ENCODE measurements at regions not wholly inside any gene's neighbourhood (a gene's known extent, or its start where the extent isn't known, plus 50 kb on each side); places are given as distances from the start of the nearest gene placed in this dataset.

DNA sequence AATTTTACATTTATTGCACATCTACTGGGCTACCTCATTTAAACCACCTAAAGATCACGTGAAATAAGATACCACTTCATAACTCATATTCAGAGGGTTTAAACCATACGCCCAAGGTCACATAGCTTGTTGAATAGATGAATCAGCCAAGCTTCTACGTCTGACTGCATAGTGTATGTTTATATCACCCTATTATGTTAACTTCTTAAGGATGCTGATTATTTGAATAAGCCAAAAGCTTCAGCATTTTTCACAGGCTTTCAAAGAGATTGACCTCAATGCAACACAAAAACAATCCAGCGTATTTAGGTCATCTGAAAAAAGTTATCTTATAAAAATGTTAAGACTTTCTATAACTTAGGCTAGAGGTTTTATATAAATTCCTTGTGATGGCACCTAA, 373.8 kb downstream of the TGFB2 start:
- Histone ChIP-seq H3K4me3 (ENCODE audit: low read length) (no peak overlapping the region), H3K27me3 (ENCODE audit: control insufficient read depth, insufficient read depth, low read length) (no peaks in the 10 kb centered on the region), H3K9ac (ENCODE audit: low read length) (no peak overlapping the region), H3K36me3 (ENCODE audit: control insufficient read depth, insufficient read depth, low read length) (no peaks in the 10 kb centered on the region), H3K27ac (ENCODE audit: low read depth, low read length) (no peak overlapping the region), H3K4me1 (ENCODE audit: control insufficient read depth, insufficient read depth, low read length) (no peaks in the 10 kb centered on the region)

GRCh38 chr1:218728898-218729565, 383.9 kb downstream of the TGFB2 start:
- H3K4me1 ChIP-seq (ENCODE audit: control insufficient read depth, insufficient read depth, low read length): no peaks in the 10 kb centered on the region
- H3K9ac ChIP-seq (ENCODE audit: low read length): no peak overlapping the region
- no peak overlapping the region for H3K27ac ChIP-seq (ENCODE audit: low read depth, low read length)
- H3K4me3 ChIP-seq (ENCODE audit: low read length): no peak overlapping the region
- H3K36me3 ChIP-seq (ENCODE audit: control insufficient read depth, insufficient read depth, low read length): no peaks in the 10 kb centered on the region
- no peaks in the 10 kb centered on the region for H3K27me3 ChIP-seq (ENCODE audit: control insufficient read depth, insufficient read depth, low read length)

DNA sequence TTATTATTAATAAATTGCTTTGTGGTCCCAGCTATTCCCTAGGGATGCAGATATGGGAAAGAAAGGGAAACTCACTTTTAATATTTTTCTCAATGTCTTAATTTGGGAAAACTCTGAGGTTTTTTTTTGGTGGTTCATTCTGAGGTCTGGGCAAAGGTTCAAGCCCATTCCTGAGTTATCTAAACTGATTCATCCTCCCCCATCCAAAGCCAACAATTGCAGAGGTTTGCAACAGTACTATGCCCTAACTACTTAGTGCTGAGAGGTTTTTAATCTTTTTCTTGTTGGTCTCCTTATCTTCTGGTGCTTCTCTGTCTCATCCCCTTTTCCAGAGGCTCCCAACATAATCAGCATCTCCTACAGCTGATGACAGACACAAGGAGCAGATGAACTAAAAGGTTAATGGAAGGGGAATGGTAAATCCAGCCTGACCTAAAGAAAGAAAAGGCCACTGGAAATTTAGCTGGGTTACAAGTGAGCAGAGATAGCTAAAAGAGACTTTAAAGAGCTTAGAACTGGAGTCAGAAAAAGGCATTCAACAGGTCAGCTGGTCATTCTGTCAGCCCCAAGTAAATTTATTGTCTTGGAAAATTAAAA, 390.4 kb downstream of the TGFB2 start:
- no peak overlapping the region for H3K27ac ChIP-seq (ENCODE audit: low read depth, low read length)

GRCh38 chr1:218739426-218739825, 394.3 kb downstream of the TGFB2 start:
- Histone ChIP-seq H3K9ac (ENCODE audit: low read length) (no peak overlapping the region), H3K27ac (ENCODE audit: low read depth, low read length) (no peak overlapping the region)

More for the DNA sequence above, 390.4 kb downstream of the TGFB2 start:
- H3K36me3 ChIP-seq (ENCODE audit: control insufficient read depth, insufficient read depth, low read length): no peaks in the 10 kb centered on the region
- no peaks in the 10 kb centered on the region for H3K4me1 ChIP-seq (ENCODE audit: control insufficient read depth, insufficient read depth, low read length)
- no peak overlapping the region for H3K4me3 ChIP-seq (ENCODE audit: low read length)
- H3K9ac ChIP-seq (ENCODE audit: low read length): no peak overlapping the region
- H3K27me3 ChIP-seq (ENCODE audit: control insufficient read depth, insufficient read depth, low read length): no peaks in the 10 kb centered on the region

GRCh38 chr1:218741852-218742251, 396.7 kb downstream of the TGFB2 start:
- no peaks in the 10 kb centered on the region for H3K36me3 ChIP-seq (ENCODE audit: control insufficient read depth, insufficient read depth, low read length)
- H3K27ac ChIP-seq (ENCODE audit: low read depth, low read length): no peak overlapping the region
- no peak overlapping the region for H3K4me3 ChIP-seq (ENCODE audit: low read length)
- H3K27me3 ChIP-seq (ENCODE audit: control insufficient read depth, insufficient read depth, low read length): no peaks in the 10 kb centered on the region
- H3K4me1 ChIP-seq (ENCODE audit: control insufficient read depth, insufficient read depth, low read length): no peaks in the 10 kb centered on the region
- H3K9ac ChIP-seq (ENCODE audit: low read length): no peak overlapping the region

More at GRCh38 chr1:218739426-218739825, 394.3 kb downstream of the TGFB2 start:
- Histone ChIP-seq H3K4me3 (ENCODE audit: low read length) (no peak overlapping the region), H3K4me1 (ENCODE audit: control insufficient read depth, insufficient read depth, low read length) (no peaks in the 10 kb centered on the region), H3K27me3 (ENCODE audit: control insufficient read depth, insufficient read depth, low read length) (no peaks in the 10 kb centered on the region), H3K36me3 (ENCODE audit: control insufficient read depth, insufficient read depth, low read length) (no peaks in the 10 kb centered on the region)

- Histone ChIP-seq H3K27ac (ENCODE audit: low read depth, low read length) (no peak overlapping the region), H3K4me1 (ENCODE audit: control insufficient read depth, insufficient read depth, low read length) (no peaks in the 10 kb centered on the region), H3K4me3 (ENCODE audit: low read length) (no peak overlapping the region), H3K27me3 (ENCODE audit: control insufficient read depth, insufficient read depth, low read length) (no peaks in the 10 kb centered on the region), H3K9ac (ENCODE audit: low read length) (no peak overlapping the region), H3K36me3 (ENCODE audit: control insufficient read depth, insufficient read depth, low read length) (no peaks in the 10 kb centered on the region)
Measured at GRCh38 chr1:218742467-218743262, 397.5 kb downstream of the TGFB2 start.

GRCh38 chr1:218743861-218744505, 398.8 kb downstream of the TGFB2 start:
- no peaks in the 10 kb centered on the region for H3K27me3 ChIP-seq (ENCODE audit: control insufficient read depth, insufficient read depth, low read length)
- H3K4me3 ChIP-seq (ENCODE audit: low read length): no peak overlapping the region
- no peak overlapping the region for H3K27ac ChIP-seq (ENCODE audit: low read depth, low read length)
- no peak overlapping the region for H3K9ac ChIP-seq (ENCODE audit: low read length)
- H3K4me1 ChIP-seq (ENCODE audit: control insufficient read depth, insufficient read depth, low read length): no peaks in the 10 kb centered on the region
- H3K36me3 ChIP-seq (ENCODE audit: control insufficient read depth, insufficient read depth, low read length): no peaks in the 10 kb centered on the region

- Histone ChIP-seq H3K4me1 (ENCODE audit: control insufficient read depth, insufficient read depth, low read length) (no peaks in the 10 kb centered on the region), H3K27ac (ENCODE audit: low read depth, low read length) (no peak overlapping the region), H3K9ac (ENCODE audit: low read length) (no peak overlapping the region), H3K27me3 (ENCODE audit: control insufficient read depth, insufficient read depth, low read length) (no peaks in the 10 kb centered on the region), H3K4me3 (ENCODE audit: low read length) (no peak overlapping the region), H3K36me3 (ENCODE audit: control insufficient read depth, insufficient read depth, low read length) (no peaks in the 10 kb centered on the region)
Measured at GRCh38 chr1:218748071-218748470, 402.9 kb downstream of the TGFB2 start.

DNA sequence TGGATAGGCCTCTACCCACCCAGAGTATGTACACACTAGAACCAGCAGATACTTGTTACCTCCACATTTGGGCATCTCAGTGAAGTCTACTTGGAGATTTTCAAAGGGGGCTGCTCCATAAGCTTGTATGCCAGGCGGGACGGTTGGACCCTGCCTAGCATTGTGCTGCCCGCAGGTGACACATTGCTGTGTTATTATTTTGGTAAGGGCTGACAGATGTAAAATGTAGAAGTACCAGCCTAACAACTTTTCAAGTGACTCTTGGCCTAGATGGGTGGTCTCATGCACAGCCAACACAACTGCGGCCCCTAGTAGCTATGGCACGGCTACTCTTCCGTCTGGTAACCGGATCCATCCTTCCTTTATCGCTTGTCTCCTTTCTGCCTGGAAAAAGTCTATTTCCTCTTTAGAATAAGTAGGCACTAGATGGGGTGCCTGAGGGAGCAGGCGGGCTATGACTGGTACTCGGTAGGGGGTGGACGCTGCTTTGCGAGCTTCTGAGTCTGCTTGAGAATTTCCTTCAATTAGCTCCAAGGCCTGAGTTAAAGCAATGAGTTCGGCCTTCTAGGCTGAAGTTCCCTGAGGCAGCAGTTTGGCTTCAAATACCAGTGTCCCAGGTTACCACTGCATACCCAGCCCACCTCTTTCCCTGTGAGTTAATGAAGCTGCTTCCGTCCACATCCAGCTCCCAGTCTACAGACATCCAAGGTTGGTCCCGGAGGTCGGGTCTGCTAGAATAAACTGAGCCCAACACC, 405.3 kb downstream of the TGFB2 start:
- Histone ChIP-seq H3K9ac (ENCODE audit: low read length) (no peak overlapping the region), H3K4me1 (ENCODE audit: control insufficient read depth, insufficient read depth, low read length) (no peaks in the 10 kb centered on the region), H3K27me3 (ENCODE audit: control insufficient read depth, insufficient read depth, low read length) (no peaks in the 10 kb centered on the region), H3K4me3 (ENCODE audit: low read length) (no peak overlapping the region), H3K27ac (ENCODE audit: low read depth, low read length) (no peak overlapping the region), H3K36me3 (ENCODE audit: control insufficient read depth, insufficient read depth, low read length) (no peaks in the 10 kb centered on the region)

DNA sequence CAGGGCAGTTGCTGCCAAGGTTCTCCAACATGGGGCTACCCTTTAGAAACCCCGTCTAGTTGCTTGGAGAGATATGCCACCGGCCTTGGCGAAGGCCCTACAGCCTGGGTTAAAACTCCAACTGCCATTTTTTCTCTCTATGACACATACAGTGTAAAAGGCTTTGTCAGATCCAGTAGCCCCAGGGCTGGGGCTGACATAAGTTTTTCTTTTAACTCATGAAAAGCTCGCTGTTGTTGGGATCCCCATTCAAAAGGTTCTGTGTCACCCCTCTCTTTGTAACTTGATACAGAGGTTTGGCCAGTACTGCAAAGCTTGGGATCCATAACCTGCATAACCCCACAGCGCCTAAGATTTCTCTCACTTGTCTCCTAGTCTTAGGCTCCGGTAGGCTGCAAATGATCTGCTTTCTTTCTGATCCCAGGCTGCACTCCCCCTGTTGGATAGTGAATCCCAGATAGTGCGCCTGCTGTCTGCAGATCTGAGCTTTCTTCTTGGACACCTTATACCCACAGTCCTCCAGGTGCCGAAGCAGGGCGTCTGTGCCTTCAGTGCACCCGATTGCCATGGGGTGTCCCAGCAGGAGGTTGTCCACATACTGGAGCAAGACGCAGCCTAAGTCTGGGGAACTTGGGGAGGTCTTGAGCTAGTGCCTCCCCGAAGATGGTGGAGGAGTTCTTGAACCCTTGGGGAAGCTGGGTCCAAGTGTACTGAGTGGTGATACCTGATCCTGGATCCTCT, 406.2 kb downstream of the TGFB2 start:
- Histone ChIP-seq H3K9ac (ENCODE audit: low read length) (no peak overlapping the region), H3K36me3 (ENCODE audit: control insufficient read depth, insufficient read depth, low read length) (no peaks in the 10 kb centered on the region), H3K27me3 (ENCODE audit: control insufficient read depth, insufficient read depth, low read length) (no peaks in the 10 kb centered on the region), H3K4me3 (ENCODE audit: low read length) (no peak overlapping the region), H3K27ac (ENCODE audit: low read depth, low read length) (no peak overlapping the region), H3K4me1 (ENCODE audit: control insufficient read depth, insufficient read depth, low read length) (no peaks in the 10 kb centered on the region)

DNA sequence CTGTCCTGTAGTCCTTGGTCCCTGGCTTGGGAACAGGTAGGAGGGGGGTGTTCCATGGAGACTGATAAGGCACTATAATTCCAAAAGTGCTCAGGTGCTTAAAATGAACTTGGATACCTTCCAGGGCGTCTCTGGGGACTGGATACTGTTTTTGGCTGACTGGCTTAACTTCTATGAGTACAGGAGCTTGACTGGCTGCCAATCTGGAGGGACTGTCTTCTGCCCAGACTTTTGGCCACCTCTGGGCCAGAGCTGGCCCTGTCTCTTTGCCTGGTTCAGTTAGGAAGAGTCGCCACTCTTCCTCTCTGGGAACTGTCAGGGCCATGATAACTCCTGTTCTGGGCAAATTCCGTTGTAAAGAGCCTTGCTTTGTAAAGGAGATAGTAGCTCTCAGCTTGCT, 407.0 kb downstream of the TGFB2 start:
- Histone ChIP-seq H3K27ac (ENCODE audit: low read depth, low read length) (no peak overlapping the region), H3K36me3 (ENCODE audit: control insufficient read depth, insufficient read depth, low read length) (no peaks in the 10 kb centered on the region), H3K4me1 (ENCODE audit: control insufficient read depth, insufficient read depth, low read length) (no peaks in the 10 kb centered on the region), H3K9ac (ENCODE audit: low read length) (no peak overlapping the region), H3K27me3 (ENCODE audit: control insufficient read depth, insufficient read depth, low read length) (no peaks in the 10 kb centered on the region), H3K4me3 (ENCODE audit: low read length) (no peak overlapping the region)

Measured in rectal smooth muscle tissue (tissue), 1 donor.